OCI-LY7 (cell line): ENCODE measurements at regions not wholly inside any gene's neighbourhood (a gene's known extent, or its start where the extent isn't known, plus 50 kb on each side); places are given as distances from the start of the nearest gene placed in this dataset.

ENCODE experiments used
- EZH2phosphoT487 ChIP-seq: fragments of 200-600 bp; sonication (generic); IDR thresholded peaks from 2 replicates; pipeline ENCODE4 v1.6.1; 2018; ENCODE audit warnings: low read depth, borderline replicate concordance, mild to moderate bottlenecking, mixed run types, antibody characterized with exemption, low read length, moderate library complexity, mixed read lengths
- TF ChIP-seq, protein P1 (sequence below): fragments of 200-600 bp; sonication (generic); conservative IDR thresholded peaks from 2 replicates; pipeline ENCODE4 v1.5.1; 2014; ENCODE audit warnings: mild to moderate bottlenecking, antibody characterized with exemption, low read length, moderate library complexity, mixed read lengths

DNA sequence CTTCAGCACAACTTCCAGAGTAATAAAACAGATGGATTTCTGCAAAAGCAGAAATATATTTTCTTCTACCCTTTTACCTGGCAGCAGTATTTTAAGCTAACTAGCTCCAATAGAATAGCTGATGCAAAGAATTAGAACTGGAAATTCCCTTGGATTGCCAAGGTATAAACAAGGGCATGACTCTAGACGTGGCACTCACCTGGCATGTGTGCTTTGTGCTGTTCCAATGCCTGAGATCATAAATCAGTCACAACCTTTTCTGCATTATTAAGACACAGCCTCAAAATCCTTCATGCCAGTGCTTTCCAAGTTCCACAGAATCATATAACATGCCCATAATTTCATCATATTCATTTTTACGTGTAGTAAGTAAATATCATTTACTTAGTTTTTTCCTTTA lies 1048.7 kb downstream of the ADGRL2 start:
- TF ChIP-seq, protein P1, sequence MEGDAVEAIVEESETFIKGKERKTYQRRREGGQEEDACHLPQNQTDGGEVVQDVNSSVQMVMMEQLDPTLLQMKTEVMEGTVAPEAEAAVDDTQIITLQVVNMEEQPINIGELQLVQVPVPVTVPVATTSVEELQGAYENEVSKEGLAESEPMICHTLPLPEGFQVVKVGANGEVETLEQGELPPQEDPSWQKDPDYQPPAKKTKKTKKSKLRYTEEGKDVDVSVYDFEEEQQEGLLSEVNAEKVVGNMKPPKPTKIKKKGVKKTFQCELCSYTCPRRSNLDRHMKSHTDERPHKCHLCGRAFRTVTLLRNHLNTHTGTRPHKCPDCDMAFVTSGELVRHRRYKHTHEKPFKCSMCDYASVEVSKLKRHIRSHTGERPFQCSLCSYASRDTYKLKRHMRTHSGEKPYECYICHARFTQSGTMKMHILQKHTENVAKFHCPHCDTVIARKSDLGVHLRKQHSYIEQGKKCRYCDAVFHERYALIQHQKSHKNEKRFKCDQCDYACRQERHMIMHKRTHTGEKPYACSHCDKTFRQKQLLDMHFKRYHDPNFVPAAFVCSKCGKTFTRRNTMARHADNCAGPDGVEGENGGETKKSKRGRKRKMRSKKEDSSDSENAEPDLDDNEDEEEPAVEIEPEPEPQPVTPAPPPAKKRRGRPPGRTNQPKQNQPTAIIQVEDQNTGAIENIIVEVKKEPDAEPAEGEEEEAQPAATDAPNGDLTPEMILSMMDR: no peak
- TF ChIP-seq EZH2phosphoT487: no peak
